ENCODE measurements at regions not wholly inside any gene's neighbourhood (a gene's known extent, or its start where the extent isn't known, plus 50 kb on each side); places are given as distances from the start of the nearest gene placed in this dataset.

GRCh38 chr16:48076455-48077012, 79.3 kb downstream of the ABCC12 start:
- Histone ChIP-seq H3K9me3 (ENCODE audit: low read depth, low read length) (no peaks in the 10 kb centered on the region), H3K27ac (ENCODE audit: low read depth, low read length) (peak overlapping the region; percentile 87), H3K79me2 (ENCODE audit: insufficient read depth, low read length) (no peaks in the 10 kb centered on the region), H3K4me1 (ENCODE audit: insufficient read depth, low read length) (peaks cover 39% of the 10 kb centered on the region), H3K4me2 (ENCODE audit: insufficient read depth, low read length) (peak overlapping the region; percentile 10), H3K27me3 (ENCODE audit: insufficient read depth, low read length) (no peaks in the 10 kb centered on the region), H3K4me3 (ENCODE audit: insufficient read depth, low read length) (no peak overlapping the region), H2AFZ (ENCODE audit: low read length) (peak overlapping the region; percentile 17), H3K36me3 (ENCODE audit: insufficient read depth, low read length) (no peaks in the 10 kb centered on the region), H4K20me1 (ENCODE audit: insufficient read depth, low read length) (no peaks in the 10 kb centered on the region)
- no peak for TF ChIP-seq CTCF (IDR thresholded peaks at IDR 0.05; ENCODE audit: extremely low read depth, low read depth, low read length)
- DNase-seq (ENCODE audit: insufficient read length, low spot score, missing footprints) = peak; percentile 77

GRCh38 chr16:48075398-48075797, 80.4 kb downstream of the ABCC12 start:
- no peaks in the 10 kb centered on the region for H3K36me3 ChIP-seq (ENCODE audit: insufficient read depth, low read length)
- H3K4me2 ChIP-seq (ENCODE audit: insufficient read depth, low read length) = peak overlapping the region; percentile 10

DNA sequence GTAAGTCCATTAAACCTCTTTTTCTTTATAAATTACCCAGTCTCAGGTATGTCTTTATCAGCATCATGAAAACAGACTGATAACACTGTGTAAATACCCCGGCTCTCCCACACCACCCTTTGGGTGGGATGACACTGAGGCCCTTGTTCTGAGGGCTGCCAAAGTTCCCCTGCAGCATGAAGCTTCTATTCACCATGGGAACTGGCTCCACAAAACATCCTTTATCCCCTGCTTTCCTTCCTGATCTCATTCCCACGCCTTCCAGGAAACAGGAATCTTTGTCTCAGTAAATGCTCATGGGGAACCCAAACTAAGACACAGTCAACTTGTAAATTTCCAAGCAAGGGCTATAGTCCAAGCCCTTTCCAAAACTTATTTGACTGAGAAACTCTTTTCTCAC, 88.4 kb downstream of the ABCC12 start:
- no peak for DNase-seq (ENCODE audit: insufficient read length, low spot score, missing footprints)
- Histone ChIP-seq H3K9me3 (ENCODE audit: low read depth, low read length) (no peaks in the 10 kb centered on the region), H2AFZ (ENCODE audit: low read length) (no peak overlapping the region)

More at GRCh38 chr16:48075398-48075797, 80.4 kb downstream of the ABCC12 start:
- DNase-seq (ENCODE audit: insufficient read length, low spot score, missing footprints) = peak; percentile 82
- no peak for TF ChIP-seq CTCF (IDR thresholded peaks at IDR 0.05; ENCODE audit: extremely low read depth, low read depth, low read length)
- peak overlapping the region; percentile 87 for H3K27ac ChIP-seq (ENCODE audit: low read depth, low read length)
- no peaks in the 10 kb centered on the region for H3K27me3 ChIP-seq (ENCODE audit: insufficient read depth, low read length)
- H4K20me1 ChIP-seq (ENCODE audit: insufficient read depth, low read length) = no peaks in the 10 kb centered on the region
- no peaks in the 10 kb centered on the region for H3K9me3 ChIP-seq (ENCODE audit: low read depth, low read length)
- peaks cover 27% of the 10 kb centered on the region for H3K4me1 ChIP-seq (ENCODE audit: insufficient read depth, low read length)
- no peak overlapping the region for H2AFZ ChIP-seq (ENCODE audit: low read length)
- H3K4me3 ChIP-seq (ENCODE audit: insufficient read depth, low read length) = no peak overlapping the region
- H3K79me2 ChIP-seq (ENCODE audit: insufficient read depth, low read length) = no peaks in the 10 kb centered on the region

GRCh38 chr16:48064971-48065370, 90.8 kb downstream of the ABCC12 start:
- Histone ChIP-seq H3K36me3 (ENCODE audit: insufficient read depth, low read length) (no peaks in the 10 kb centered on the region), H3K4me2 (ENCODE audit: insufficient read depth, low read length) (no peak overlapping the region), H4K20me1 (ENCODE audit: insufficient read depth, low read length) (no peaks in the 10 kb centered on the region), H3K79me2 (ENCODE audit: insufficient read depth, low read length) (no peaks in the 10 kb centered on the region), H3K27ac (ENCODE audit: low read depth, low read length) (no peak overlapping the region), H3K27me3 (ENCODE audit: insufficient read depth, low read length) (no peaks in the 10 kb centered on the region), H3K4me1 (ENCODE audit: insufficient read depth, low read length) (peaks cover 3% of the 10 kb centered on the region), H3K4me3 (ENCODE audit: insufficient read depth, low read length) (no peak overlapping the region), H3K9me3 (ENCODE audit: low read depth, low read length) (no peaks in the 10 kb centered on the region), H2AFZ (ENCODE audit: low read length) (no peak overlapping the region)
- DNase-seq (ENCODE audit: insufficient read length, low spot score, missing footprints) = no peak
- no peak for TF ChIP-seq CTCF (IDR thresholded peaks at IDR 0.05; ENCODE audit: extremely low read depth, low read depth, low read length)

More for the DNA sequence above, 88.4 kb downstream of the ABCC12 start:
- no peak overlapping the region for H3K27ac ChIP-seq (ENCODE audit: low read depth, low read length)
- TF ChIP-seq CTCF (IDR thresholded peaks at IDR 0.05; ENCODE audit: extremely low read depth, low read depth, low read length) = no peak
- H3K36me3 ChIP-seq (ENCODE audit: insufficient read depth, low read length) = no peaks in the 10 kb centered on the region
- H3K4me3 ChIP-seq (ENCODE audit: insufficient read depth, low read length) = no peak overlapping the region
- no peaks in the 10 kb centered on the region for H4K20me1 ChIP-seq (ENCODE audit: insufficient read depth, low read length)
- H3K79me2 ChIP-seq (ENCODE audit: insufficient read depth, low read length) = no peaks in the 10 kb centered on the region
- H3K27me3 ChIP-seq (ENCODE audit: insufficient read depth, low read length) = no peaks in the 10 kb centered on the region
- no peak overlapping the region for H3K4me2 ChIP-seq (ENCODE audit: insufficient read depth, low read length)
- peaks cover 3% of the 10 kb centered on the region for H3K4me1 ChIP-seq (ENCODE audit: insufficient read depth, low read length)
